ENCODE measurements at regions not wholly inside any gene's neighbourhood (a gene's known extent, or its start where the extent isn't known, plus 50 kb on each side); places are given as distances from the start of the nearest gene placed in this dataset.
"Not testable (repeated sequence)": the region's sequence is repeated elsewhere in the genome, so short reads cannot be mapped to it uniquely, and the experiment has no call there.

DNA sequence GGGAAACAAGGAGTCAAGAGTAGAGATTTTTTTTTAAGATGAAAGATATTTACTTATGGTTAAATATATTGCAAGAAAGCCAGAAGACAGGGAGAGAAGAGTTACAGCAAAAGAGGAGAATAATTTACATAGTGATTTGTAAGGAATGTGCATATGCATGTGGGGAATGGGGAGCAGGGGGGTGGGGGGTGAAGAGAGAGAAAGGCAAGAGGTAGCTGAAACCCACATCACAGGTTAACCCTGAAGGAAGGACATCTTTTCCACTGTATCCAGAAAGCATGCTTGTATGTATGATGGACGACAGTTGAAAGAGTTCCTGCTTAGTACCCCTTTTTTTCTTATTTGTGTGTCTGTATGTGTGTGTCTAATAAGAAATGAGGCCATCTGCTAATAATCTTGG lies 371.9 kb downstream of the RAD51AP2 start:
- Histone ChIP-seq H3K36me3 (ENCODE audit: insufficient read depth, insufficient read length, low read length) (no peaks in the 10 kb centered on the region), H3K27me3 (ENCODE audit: insufficient read depth, insufficient read length) (no peaks in the 10 kb centered on the region), H3K9me3 (ENCODE audit: insufficient read depth, low read length) (no peaks in the 10 kb centered on the region), H3K4me1 (ENCODE audit: insufficient read depth, insufficient read length) (no peaks in the 10 kb centered on the region), H3K4me3 (ENCODE audit: insufficient read length, low read depth) (no peak overlapping the region), H3K9ac (ENCODE audit: insufficient read length, low read depth) (no peak overlapping the region)
- TF ChIP-seq SUZ12 (IDR thresholded peaks at IDR 0.05; ENCODE audit: extremely low read depth, insufficient read depth, insufficient read length), result no peak
- no peak for TF ChIP-seq YY1 (IDR thresholded peaks at IDR 0.05; ENCODE audit: insufficient read depth, insufficient read length)
- no peak for TF ChIP-seq ZNF274 (IDR thresholded peaks at IDR 0.05; ENCODE audit: low read depth, low read length)
- no peak for DNase-seq (ENCODE audit: low read depth, low spot score)

DNA sequence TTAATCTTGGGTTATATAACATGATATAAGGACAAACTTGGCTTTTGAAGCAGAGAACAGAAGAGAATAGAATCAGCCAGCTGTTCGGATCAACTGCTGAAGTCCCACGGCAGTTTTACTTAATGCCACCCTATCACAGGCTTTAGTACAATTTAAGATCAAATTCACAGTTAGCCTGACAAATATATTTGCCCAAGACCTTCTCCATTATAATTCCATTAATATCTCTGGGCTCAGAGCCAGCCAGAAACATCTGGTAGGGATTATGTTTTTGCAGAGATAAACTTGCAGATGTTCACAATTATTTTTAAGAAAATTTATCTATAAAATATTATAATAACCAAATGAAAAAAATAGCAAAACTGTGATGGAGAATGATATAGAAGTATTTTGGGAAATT lies 381.4 kb downstream of the RAD51AP2 start:
- TF ChIP-seq ZNF274 (IDR thresholded peaks at IDR 0.05; ENCODE audit: low read depth, low read length) (no peak), SUZ12 (IDR thresholded peaks at IDR 0.05; ENCODE audit: extremely low read depth, insufficient read depth, insufficient read length) (no peak), YY1 (IDR thresholded peaks at IDR 0.05; ENCODE audit: insufficient read depth, insufficient read length) (no peak)
- H3K4me1 ChIP-seq (ENCODE audit: insufficient read depth, insufficient read length), result no peaks in the 10 kb centered on the region
- no peaks in the 10 kb centered on the region for H3K36me3 ChIP-seq (ENCODE audit: insufficient read depth, insufficient read length, low read length)
- H3K9ac ChIP-seq (ENCODE audit: insufficient read length, low read depth), result no peak overlapping the region
- H3K27me3 ChIP-seq (ENCODE audit: insufficient read depth, insufficient read length), result no peaks in the 10 kb centered on the region
- DNase-seq (ENCODE audit: low read depth, low spot score), result no peak
- no peaks in the 10 kb centered on the region for H3K9me3 ChIP-seq (ENCODE audit: insufficient read depth, low read length)
- H3K4me3 ChIP-seq (ENCODE audit: insufficient read length, low read depth), result no peak overlapping the region

DNA sequence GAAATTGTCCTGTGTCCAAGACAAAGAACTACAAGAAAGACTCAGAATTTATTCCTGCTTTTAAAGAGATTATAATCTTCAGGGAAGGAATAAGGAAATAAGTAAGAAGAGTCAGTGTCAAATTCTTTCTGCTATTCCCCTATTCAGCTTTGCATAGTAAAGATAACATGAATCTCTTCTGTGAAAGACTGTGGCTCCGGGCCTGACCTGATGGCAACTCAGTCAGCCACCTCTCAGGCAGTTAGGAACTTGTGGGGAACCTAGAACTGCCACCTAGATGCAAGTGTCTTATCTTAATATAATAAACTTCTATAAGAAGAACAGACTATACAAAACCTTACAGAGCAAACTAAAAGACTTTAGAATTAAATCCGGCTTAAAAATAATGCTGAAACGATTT lies 382.0 kb downstream of the RAD51AP2 start:
- no peaks in the 10 kb centered on the region for H3K9me3 ChIP-seq (ENCODE audit: insufficient read depth, low read length)
- TF ChIP-seq YY1 (IDR thresholded peaks at IDR 0.05; ENCODE audit: insufficient read depth, insufficient read length), result no peak
- TF ChIP-seq SUZ12 (IDR thresholded peaks at IDR 0.05; ENCODE audit: extremely low read depth, insufficient read depth, insufficient read length), result no peak
- no peak for TF ChIP-seq ZNF274 (IDR thresholded peaks at IDR 0.05; ENCODE audit: low read depth, low read length)
- H3K27me3 ChIP-seq (ENCODE audit: insufficient read depth, insufficient read length), result no peaks in the 10 kb centered on the region
- H3K4me1 ChIP-seq (ENCODE audit: insufficient read depth, insufficient read length), result no peaks in the 10 kb centered on the region
- H3K36me3 ChIP-seq (ENCODE audit: insufficient read depth, insufficient read length, low read length), result no peaks in the 10 kb centered on the region
- no peak overlapping the region for H3K4me3 ChIP-seq (ENCODE audit: insufficient read length, low read depth)
- H3K9ac ChIP-seq (ENCODE audit: insufficient read length, low read depth), result no peak overlapping the region
- DNase-seq (ENCODE audit: low read depth, low spot score), result no peak

DNA sequence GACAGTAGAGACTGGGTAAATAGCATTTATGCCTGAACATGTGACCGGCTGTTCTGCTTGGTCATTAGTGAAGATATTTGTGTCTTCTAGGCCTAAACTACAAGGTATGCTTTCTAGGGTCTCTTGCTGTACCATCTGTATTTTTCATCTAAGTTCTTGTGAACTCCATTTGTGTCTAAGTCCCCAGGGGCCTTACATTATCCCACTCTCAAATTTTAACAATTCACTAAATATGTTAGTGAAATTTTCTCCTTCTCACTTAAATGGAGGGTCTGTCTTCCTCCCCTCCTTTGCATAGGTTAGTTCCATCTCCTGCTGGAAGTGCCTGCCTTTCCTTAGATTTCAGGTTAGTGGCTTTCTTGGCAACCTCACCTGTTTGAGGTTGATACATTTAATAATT lies 382.6 kb downstream of the RAD51AP2 start:
- H3K9ac ChIP-seq (ENCODE audit: insufficient read length, low read depth), result no peak overlapping the region
- no peaks in the 10 kb centered on the region for H3K27me3 ChIP-seq (ENCODE audit: insufficient read depth, insufficient read length)
- no peak for TF ChIP-seq SUZ12 (IDR thresholded peaks at IDR 0.05; ENCODE audit: extremely low read depth, insufficient read depth, insufficient read length)
- TF ChIP-seq ZNF274 (IDR thresholded peaks at IDR 0.05; ENCODE audit: low read depth, low read length), result no peak
- no peak for TF ChIP-seq YY1 (IDR thresholded peaks at IDR 0.05; ENCODE audit: insufficient read depth, insufficient read length)
- no peaks in the 10 kb centered on the region for H3K36me3 ChIP-seq (ENCODE audit: insufficient read depth, insufficient read length, low read length)
- no peak for DNase-seq (ENCODE audit: low read depth, low spot score)
- H3K4me3 ChIP-seq (ENCODE audit: insufficient read length, low read depth), result no peak overlapping the region
- no peaks in the 10 kb centered on the region for H3K4me1 ChIP-seq (ENCODE audit: insufficient read depth, insufficient read length)
- no peaks in the 10 kb centered on the region for H3K9me3 ChIP-seq (ENCODE audit: insufficient read depth, low read length)

DNA sequence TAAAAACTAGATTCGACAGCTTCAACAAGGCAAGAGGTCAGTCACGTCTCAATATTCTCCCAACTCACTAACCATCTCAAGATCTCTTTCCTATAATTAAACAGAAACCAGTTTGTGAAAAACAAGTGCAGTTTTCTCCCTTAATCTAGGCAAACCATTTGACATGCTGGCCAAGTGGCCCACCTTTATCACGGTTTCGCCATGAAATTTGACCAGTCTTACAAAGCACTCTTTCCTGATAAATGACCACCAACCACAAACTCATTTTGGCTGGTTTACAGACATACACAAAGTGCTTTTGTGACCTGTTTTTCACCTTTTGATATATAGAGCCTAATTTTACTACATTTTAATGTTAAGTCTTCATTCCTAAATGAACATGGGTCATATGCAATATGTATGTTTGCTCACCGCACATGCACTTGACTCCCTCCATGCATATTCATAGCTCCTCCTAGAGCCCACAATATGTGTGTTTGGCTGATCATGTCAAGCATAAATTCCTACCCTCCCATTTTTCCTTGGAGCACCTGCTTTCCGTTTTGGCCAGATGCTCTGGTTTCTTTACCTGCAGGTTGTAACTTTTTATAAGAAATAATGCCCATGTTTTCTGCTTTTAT lies 385.1 kb downstream of the RAD51AP2 start:
- no peaks in the 10 kb centered on the region for H3K4me1 ChIP-seq (ENCODE audit: insufficient read depth, insufficient read length)

DNA sequence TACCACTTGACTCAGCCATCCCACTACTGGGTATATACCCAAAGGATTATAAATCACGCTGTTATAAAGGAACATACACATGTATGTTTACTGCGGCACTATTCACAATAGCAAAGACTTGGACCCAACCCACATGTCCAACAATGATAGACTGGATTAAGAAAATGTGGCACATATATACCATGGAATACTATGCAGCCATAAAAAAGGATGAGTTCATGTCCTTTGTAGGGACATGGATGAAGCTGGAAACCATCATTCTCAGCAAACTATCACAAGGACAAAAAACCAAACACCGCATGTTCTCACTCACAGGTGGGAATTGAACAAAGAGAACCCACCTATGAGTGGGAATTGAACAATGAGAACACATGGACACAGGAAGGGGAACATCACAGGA lies 387.6 kb downstream of the RAD51AP2 start:
- not testable (repeated sequence) for H3K9ac ChIP-seq (ENCODE audit: insufficient read length, low read depth); DNase-seq (ENCODE audit: low read depth, low spot score); H3K36me3 ChIP-seq (ENCODE audit: insufficient read depth, insufficient read length, low read length); H3K27me3 ChIP-seq (ENCODE audit: insufficient read depth, insufficient read length); H3K4me1 ChIP-seq (ENCODE audit: insufficient read depth, insufficient read length); H3K4me3 ChIP-seq (ENCODE audit: insufficient read length, low read depth); H3K9me3 ChIP-seq (ENCODE audit: insufficient read depth, low read length)

More for the DNA sequence above, 385.1 kb downstream of the RAD51AP2 start:
- no peak for DNase-seq (ENCODE audit: low read depth, low spot score)
- Histone ChIP-seq H3K9me3 (ENCODE audit: insufficient read depth, low read length) (no peaks in the 10 kb centered on the region), H3K27me3 (ENCODE audit: insufficient read depth, insufficient read length) (no peaks in the 10 kb centered on the region), H3K9ac (ENCODE audit: insufficient read length, low read depth) (no peak overlapping the region), H3K36me3 (ENCODE audit: insufficient read depth, insufficient read length, low read length) (no peaks in the 10 kb centered on the region), H3K4me3 (ENCODE audit: insufficient read length, low read depth) (no peak overlapping the region)
- TF ChIP-seq ZNF274 (IDR thresholded peaks at IDR 0.05; ENCODE audit: low read depth, low read length) (no peak), SUZ12 (IDR thresholded peaks at IDR 0.05; ENCODE audit: extremely low read depth, insufficient read depth, insufficient read length) (no peak), YY1 (IDR thresholded peaks at IDR 0.05; ENCODE audit: insufficient read depth, insufficient read length) (no peak)

DNA sequence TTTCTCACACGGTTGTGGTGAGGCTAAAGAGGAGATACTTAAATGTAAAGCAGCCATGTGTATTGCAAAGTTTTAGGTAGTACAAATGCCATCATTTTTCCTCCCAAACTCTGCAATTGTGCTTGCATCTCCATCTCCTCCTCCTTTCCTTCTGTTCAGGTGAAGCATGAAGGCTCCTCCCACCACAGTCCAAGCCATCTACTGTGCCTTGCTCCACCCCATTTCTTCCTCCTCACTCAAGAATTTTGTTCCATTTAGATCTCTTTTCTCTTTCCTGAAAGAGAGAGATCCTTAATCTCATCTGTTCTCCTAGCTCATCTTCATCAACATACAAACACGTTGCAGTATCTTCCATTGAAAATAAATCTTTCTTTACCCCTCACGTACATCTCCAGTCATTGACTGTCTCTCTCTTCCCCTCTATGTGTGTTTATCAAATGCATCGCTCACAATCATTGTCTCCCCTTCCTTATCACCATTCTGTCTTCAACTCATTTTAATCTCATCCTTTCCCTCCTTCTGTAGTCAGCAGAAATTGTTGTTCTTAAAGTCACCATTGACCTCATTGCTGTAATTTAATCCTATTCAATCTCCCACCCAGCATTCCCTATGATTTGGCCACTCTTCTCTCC lies 392.1 kb downstream of the RAD51AP2 start:
- no peaks in the 10 kb centered on the region for H3K36me3 ChIP-seq (ENCODE audit: insufficient read depth, insufficient read length, low read length)
- no peak overlapping the region for H3K9ac ChIP-seq (ENCODE audit: insufficient read length, low read depth)
- no peak overlapping the region for H3K4me3 ChIP-seq (ENCODE audit: insufficient read length, low read depth)
- DNase-seq (ENCODE audit: low read depth, low spot score), result no peak
- no peaks in the 10 kb centered on the region for H3K27me3 ChIP-seq (ENCODE audit: insufficient read depth, insufficient read length)
- no peaks in the 10 kb centered on the region for H3K9me3 ChIP-seq (ENCODE audit: insufficient read depth, low read length)
- no peaks in the 10 kb centered on the region for H3K4me1 ChIP-seq (ENCODE audit: insufficient read depth, insufficient read length)
- TF ChIP-seq ZNF274 (IDR thresholded peaks at IDR 0.05; ENCODE audit: low read depth, low read length) (no peak), SUZ12 (IDR thresholded peaks at IDR 0.05; ENCODE audit: extremely low read depth, insufficient read depth, insufficient read length) (no peak), YY1 (IDR thresholded peaks at IDR 0.05; ENCODE audit: insufficient read depth, insufficient read length) (no peak)

Data from NT2/D1 (cell line).